IPS-15b (cell line): ENCODE measurements at regions not wholly inside any gene's neighbourhood (a gene's known extent, or its start where the extent isn't known, plus 50 kb on each side); places are given as distances from the start of the nearest gene placed in this dataset.

Source experiments
- H3K27me3 ChIP-seq: one replicate; pipeline ENCODE4 v1.6.1; 2013; ENCODE audit warnings: low read length; ENCODE audit not compliant: control insufficient read depth, insufficient read depth
- H3K36me3 ChIP-seq: one replicate; pipeline ENCODE4 v1.6.1; 2013; ENCODE audit warnings: low read length; ENCODE audit not compliant: control insufficient read depth, insufficient read depth
- H3K4me1 ChIP-seq: one replicate; pipeline ENCODE4 v1.6.1; 2013; ENCODE audit warnings: mild to moderate bottlenecking, low read length; ENCODE audit not compliant: control insufficient read depth, insufficient read depth
- H3K4me3 ChIP-seq: one replicate; pipeline ENCODE4 v1.5.1; 2013; ENCODE audit warnings: low read depth, low read length
- H3K9ac ChIP-seq: one replicate; pipeline ENCODE4 v1.6.1; 2013; ENCODE audit warnings: low read depth, mild to moderate bottlenecking, low read length
- H3K9me3 ChIP-seq: one replicate; pipeline ENCODE4 v1.6.1; 2013; ENCODE audit warnings: mild to moderate bottlenecking, low read length; ENCODE audit not compliant: control insufficient read depth, insufficient read depth

- Histone ChIP-seq H3K9me3 (no peaks in the 10 kb centered on the region), H3K4me3 (no peak overlapping the region), H3K36me3 (no peaks in the 10 kb centered on the region), H3K4me1 (no peaks in the 10 kb centered on the region), H3K9ac (no peak overlapping the region), H3K27me3 (no peaks in the 10 kb centered on the region)
Measured at GRCh38 chr13:58528351-58528750, 896.8 kb downstream of the PCDH17 start.

GRCh38 chr13:58531614-58532013 is 900.1 kb downstream of the PCDH17 start:
- Histone ChIP-seq H3K9me3 (no peaks in the 10 kb centered on the region), H3K27me3 (no peaks in the 10 kb centered on the region), H3K36me3 (no peaks in the 10 kb centered on the region), H3K9ac (no peak overlapping the region), H3K4me1 (no peaks in the 10 kb centered on the region), H3K4me3 (no peak overlapping the region)

- Histone ChIP-seq H3K4me3 (no peak overlapping the region), H3K27me3 (no peaks in the 10 kb centered on the region), H3K36me3 (no peaks in the 10 kb centered on the region), H3K9ac (no peak overlapping the region), H3K4me1 (no peaks in the 10 kb centered on the region), H3K9me3 (no peaks in the 10 kb centered on the region)
Measured at GRCh38 chr13:58542530-58542929, 911.0 kb downstream of the PCDH17 start.

GRCh38 chr13:58547419-58547818 is 915.9 kb downstream of the PCDH17 start:
- Histone ChIP-seq H3K27me3 (no peaks in the 10 kb centered on the region), H3K4me3 (no peak overlapping the region), H3K36me3 (no peaks in the 10 kb centered on the region), H3K9ac (no peak overlapping the region), H3K9me3 (no peaks in the 10 kb centered on the region), H3K4me1 (no peaks in the 10 kb centered on the region)

- Histone ChIP-seq H3K27me3 (no peaks in the 10 kb centered on the region), H3K36me3 (no peaks in the 10 kb centered on the region), H3K4me3 (no peak overlapping the region), H3K9me3 (no peaks in the 10 kb centered on the region), H3K9ac (no peak overlapping the region), H3K4me1 (no peaks in the 10 kb centered on the region)
Measured at GRCh38 chr13:58566176-58566575, 934.6 kb downstream of the PCDH17 start.

- no peak overlapping the region for H3K4me3 ChIP-seq
- no peaks in the 10 kb centered on the region for H3K4me1 ChIP-seq
- no peaks in the 10 kb centered on the region for H3K36me3 ChIP-seq
- H3K9me3 ChIP-seq, result no peaks in the 10 kb centered on the region
- no peaks in the 10 kb centered on the region for H3K27me3 ChIP-seq
- no peak overlapping the region for H3K9ac ChIP-seq
Measured at GRCh38 chr13:58573743-58574142, 942.2 kb downstream of the PCDH17 start.

- Histone ChIP-seq H3K27me3 (no peaks in the 10 kb centered on the region), H3K9me3 (no peaks in the 10 kb centered on the region), H3K9ac (no peak overlapping the region), H3K4me1 (no peaks in the 10 kb centered on the region), H3K36me3 (no peaks in the 10 kb centered on the region), H3K4me3 (no peak overlapping the region)
Measured at GRCh38 chr13:58574791-58575190, 943.2 kb downstream of the PCDH17 start.

GRCh38 chr13:58579468-58579867 is 947.9 kb downstream of the PCDH17 start:
- H3K4me1 ChIP-seq, result no peaks in the 10 kb centered on the region
- H3K27me3 ChIP-seq, result no peaks in the 10 kb centered on the region
- H3K4me3 ChIP-seq, result no peak overlapping the region
- no peaks in the 10 kb centered on the region for H3K36me3 ChIP-seq
- no peak overlapping the region for H3K9ac ChIP-seq
- H3K9me3 ChIP-seq, result no peaks in the 10 kb centered on the region

- H3K27me3 ChIP-seq, result no peaks in the 10 kb centered on the region
- no peaks in the 10 kb centered on the region for H3K36me3 ChIP-seq
- H3K4me1 ChIP-seq, result no peaks in the 10 kb centered on the region
- H3K9ac ChIP-seq, result no peak overlapping the region
- no peaks in the 10 kb centered on the region for H3K9me3 ChIP-seq
- H3K4me3 ChIP-seq, result no peak overlapping the region
Measured at GRCh38 chr13:58583966-58584365, 952.4 kb downstream of the PCDH17 start.

GRCh38 chr13:58584610-58585009 is 953.1 kb downstream of the PCDH17 start:
- H3K4me3 ChIP-seq, result no peak overlapping the region
- no peak overlapping the region for H3K9ac ChIP-seq
- H3K4me1 ChIP-seq, result no peaks in the 10 kb centered on the region
- H3K36me3 ChIP-seq, result no peaks in the 10 kb centered on the region
- no peaks in the 10 kb centered on the region for H3K9me3 ChIP-seq
- no peaks in the 10 kb centered on the region for H3K27me3 ChIP-seq

- no peak overlapping the region for H3K9ac ChIP-seq
- H3K4me3 ChIP-seq, result no peak overlapping the region
- no peaks in the 10 kb centered on the region for H3K4me1 ChIP-seq
- no peaks in the 10 kb centered on the region for H3K9me3 ChIP-seq
- no peaks in the 10 kb centered on the region for H3K36me3 ChIP-seq
- H3K27me3 ChIP-seq, result no peaks in the 10 kb centered on the region
Measured at GRCh38 chr13:58587183-58587582, 955.6 kb downstream of the PCDH17 start.

GRCh38 chr13:58592052-58592451 is 960.5 kb downstream of the PCDH17 start:
- no peak overlapping the region for H3K4me3 ChIP-seq
- peaks cover 2% of the 10 kb centered on the region for H3K4me1 ChIP-seq
- no peaks in the 10 kb centered on the region for H3K36me3 ChIP-seq
- H3K27me3 ChIP-seq, result no peaks in the 10 kb centered on the region
- H3K9me3 ChIP-seq, result no peaks in the 10 kb centered on the region
- no peak overlapping the region for H3K9ac ChIP-seq

- H3K4me1 ChIP-seq, result peaks cover 2% of the 10 kb centered on the region
- H3K9ac ChIP-seq, result no peak overlapping the region
- H3K36me3 ChIP-seq, result no peaks in the 10 kb centered on the region
- H3K27me3 ChIP-seq, result no peaks in the 10 kb centered on the region
- no peak overlapping the region for H3K4me3 ChIP-seq
- no peaks in the 10 kb centered on the region for H3K9me3 ChIP-seq
Measured at GRCh38 chr13:58592786-58593185, 961.2 kb downstream of the PCDH17 start.
